PC-3 (cell line): ENCODE measurements at regions not wholly inside any gene's neighbourhood (a gene's known extent, or its start where the extent isn't known, plus 50 kb on each side); places are given as distances from the start of the nearest gene placed in this dataset.
A peak's percentile ranks its signal among the peaks of the same experiment; 100 is the strongest.

ENCODE experiments used
- ATAC-seq: fragments of 200-7000 bp; cut with Tn5 transposase; 2 replicates; pipeline ENCODE4 v1.9.1; 2020; ENCODE audit warnings: mild to moderate bottlenecking, moderate library complexity
- BruUV-seq: library from RNA; stranded (reverse); fragments of 400-500 nt; replicated peaks from 2 replicates; lab custom pipeline; 2021; lab: Mats Ljungman, UMichigan
- CTCF ChIA-PET: fragments of 300-600 bp; sonication (Branson Sonifier 250); formaldehyde crosslinking; loops from one replicate; lab custom pipeline; 2022; ENCODE audit warnings: antibody characterized with exemption; lab: Charles Lee
- POLR2A ChIA-PET: fragments of 300-600 bp; sonication (Branson Sonifier 250); formaldehyde crosslinking; loops from one replicate; lab custom pipeline; 2022; ENCODE audit warnings: antibody characterized with exemption; ENCODE audit not compliant: unreplicated experiment; lab: Charles Lee
- DNase-seq: peaks from one replicate; pipeline ENCODE4 v3.0.0-alpha.2; 2015
- H2AFZ ChIP-seq: fragments of 300-600 bp; sonication (generic); 2 replicates; pipeline ENCODE4 v1.6.0; 2016; ENCODE audit warnings: antibody characterized with exemption, low read length
- H3F3A ChIP-seq: fragments of 300-600 bp; sonication (generic); one replicate; pipeline ENCODE4 v1.6.0; 2017; ENCODE audit warnings: antibody characterized with exemption, low read length, control low read depth, mild to moderate bottlenecking; ENCODE audit not compliant: unreplicated experiment
- H3K27ac ChIP-seq: fragments of 300-600 bp; sonication (generic); 2 replicates; pipeline ENCODE4 v1.5.1; 2016; ENCODE audit warnings: mild to moderate bottlenecking, low read length
- H3K27me3 ChIP-seq: fragments of 300-600 bp; sonication (generic); 2 replicates; pipeline ENCODE4 v1.6.1; 2016; ENCODE audit warnings: low read length, mixed read lengths
- H3K36me3 ChIP-seq: fragments of 300-600 bp; sonication (generic); 2 replicates; pipeline ENCODE4 v1.6.1; 2016; ENCODE audit warnings: low read depth, mixed run types, low read length, mixed read lengths
- H3K4me1 ChIP-seq: fragments of 300-600 bp; sonication (generic); 2 replicates; pipeline ENCODE4 v1.5.1; 2016; ENCODE audit warnings: low read length; ENCODE audit not compliant: insufficient read depth
- H3K4me2 ChIP-seq: fragments of 300-600 bp; sonication (generic); 2 replicates; pipeline ENCODE4 v1.6.0; 2016; ENCODE audit warnings: low read length
- H3K4me3 ChIP-seq: fragments of 300-600 bp; sonication (generic); 2 replicates; pipeline ENCODE4 v1.5.1; 2016; ENCODE audit warnings: mild to moderate bottlenecking, low read length, mixed read lengths
- H3K79me2 ChIP-seq: fragments of 300-600 bp; sonication (generic); 2 replicates; pipeline ENCODE4 v1.6.1; 2017; ENCODE audit warnings: low read length, mixed read lengths
- H3K9ac ChIP-seq: fragments of 300-600 bp; sonication (generic); 2 replicates; pipeline ENCODE4 v1.6.0; 2016; ENCODE audit warnings: mild to moderate bottlenecking, low read length
- H3K9me2 ChIP-seq: fragments of 300-600 bp; sonication (generic); replicated peaks from 2 replicates; pipeline ENCODE4 v1.6.1; 2016; ENCODE audit warnings: mixed run types, low read length, mixed read lengths
- H3K9me3 ChIP-seq: fragments of 300-600 bp; sonication (generic); 2 replicates; pipeline ENCODE4 v1.6.1; 2016; ENCODE audit warnings: low read length, mixed read lengths
- H4K20me1 ChIP-seq: fragments of 300-600 bp; sonication (generic); 2 replicates; pipeline ENCODE4 v1.6.1; 2016; ENCODE audit warnings: low read length, mixed read lengths
- EZH2 ChIP-seq: fragments of 300-600 bp; sonication (generic); IDR thresholded peaks from one replicate; pipeline ENCODE4 v1.6.1; 2017; ENCODE audit warnings: antibody characterized with exemption, mild to moderate bottlenecking, low read length; ENCODE audit not compliant: unreplicated experiment
- EZH2phosphoT487 ChIP-seq: fragments of 300-600 bp; sonication (generic); IDR thresholded peaks from 2 replicates; pipeline ENCODE4 v1.6.1; 2018; ENCODE audit warnings: mild to moderate bottlenecking, antibody characterized with exemption, low read length, borderline replicate concordance
- intact Hi-C: fragments of 100-400 bp; cut with micrococcal nuclease; formaldehyde crosslinking; loops from 2 replicates; pipeline ENCODE4 v1.9.0; 2023
- TF ChIP-seq, protein P1 (sequence below): fragments of 300-600 bp; sonication (generic); conservative IDR thresholded peaks from 2 replicates; pipeline ENCODE4 v1.5.1; 2017; ENCODE audit warnings: antibody characterized with exemption, low read depth, mild to moderate bottlenecking, low read length

DNA sequence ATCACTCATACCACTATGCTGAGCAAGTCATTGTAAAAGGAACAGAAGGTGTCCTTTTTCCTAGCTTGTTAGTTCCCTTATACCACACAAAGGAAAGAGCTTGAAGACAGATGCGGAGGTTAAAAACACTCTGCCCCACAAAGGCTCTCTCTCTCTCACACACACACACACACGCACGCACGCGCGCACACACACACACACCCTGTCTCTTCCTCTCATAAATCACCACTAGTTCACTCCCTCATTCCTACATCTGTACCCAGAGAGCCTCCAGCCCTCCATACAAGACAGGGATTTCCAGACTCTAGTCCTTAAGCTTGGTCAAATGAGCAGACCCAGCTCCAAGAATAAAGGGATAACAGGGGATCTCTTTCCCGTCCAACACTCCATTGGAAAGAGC is 120.1 kb upstream of the THBS1 start:
- H3K9me2 ChIP-seq = no peaks in the 10 kb centered on the region
- H3K9ac ChIP-seq = no peak overlapping the region
- no peak overlapping the region for H3K4me2 ChIP-seq
- H3K27ac ChIP-seq = no peak overlapping the region
- no peak overlapping the region for H2AFZ ChIP-seq
- H3K27me3 ChIP-seq = no peaks in the 10 kb centered on the region
- H3K36me3 ChIP-seq = no peaks in the 10 kb centered on the region
- no peaks in the 10 kb centered on the region for H3F3A ChIP-seq
- H3K4me1 ChIP-seq = peaks cover 23% of the 10 kb centered on the region
- ATAC-seq (no peak), DNase-seq (no peak)
- TF ChIP-seq, protein P1, sequence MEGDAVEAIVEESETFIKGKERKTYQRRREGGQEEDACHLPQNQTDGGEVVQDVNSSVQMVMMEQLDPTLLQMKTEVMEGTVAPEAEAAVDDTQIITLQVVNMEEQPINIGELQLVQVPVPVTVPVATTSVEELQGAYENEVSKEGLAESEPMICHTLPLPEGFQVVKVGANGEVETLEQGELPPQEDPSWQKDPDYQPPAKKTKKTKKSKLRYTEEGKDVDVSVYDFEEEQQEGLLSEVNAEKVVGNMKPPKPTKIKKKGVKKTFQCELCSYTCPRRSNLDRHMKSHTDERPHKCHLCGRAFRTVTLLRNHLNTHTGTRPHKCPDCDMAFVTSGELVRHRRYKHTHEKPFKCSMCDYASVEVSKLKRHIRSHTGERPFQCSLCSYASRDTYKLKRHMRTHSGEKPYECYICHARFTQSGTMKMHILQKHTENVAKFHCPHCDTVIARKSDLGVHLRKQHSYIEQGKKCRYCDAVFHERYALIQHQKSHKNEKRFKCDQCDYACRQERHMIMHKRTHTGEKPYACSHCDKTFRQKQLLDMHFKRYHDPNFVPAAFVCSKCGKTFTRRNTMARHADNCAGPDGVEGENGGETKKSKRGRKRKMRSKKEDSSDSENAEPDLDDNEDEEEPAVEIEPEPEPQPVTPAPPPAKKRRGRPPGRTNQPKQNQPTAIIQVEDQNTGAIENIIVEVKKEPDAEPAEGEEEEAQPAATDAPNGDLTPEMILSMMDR = no peak
- TF ChIP-seq EZH2phosphoT487 (no peak), EZH2 (no peak)
- POLR2A ChIA-PET = no interaction called here
- no peaks in the 10 kb centered on the region for H4K20me1 ChIP-seq
- CTCF ChIA-PET = no interaction called here
- H3K4me3 ChIP-seq = no peak overlapping the region
- intact Hi-C loops = no loop called here
- H3K79me2 ChIP-seq = no peaks in the 10 kb centered on the region
- H3K9me3 ChIP-seq = no peaks in the 10 kb centered on the region
- no TSS peak for BruUV-seq

DNA sequence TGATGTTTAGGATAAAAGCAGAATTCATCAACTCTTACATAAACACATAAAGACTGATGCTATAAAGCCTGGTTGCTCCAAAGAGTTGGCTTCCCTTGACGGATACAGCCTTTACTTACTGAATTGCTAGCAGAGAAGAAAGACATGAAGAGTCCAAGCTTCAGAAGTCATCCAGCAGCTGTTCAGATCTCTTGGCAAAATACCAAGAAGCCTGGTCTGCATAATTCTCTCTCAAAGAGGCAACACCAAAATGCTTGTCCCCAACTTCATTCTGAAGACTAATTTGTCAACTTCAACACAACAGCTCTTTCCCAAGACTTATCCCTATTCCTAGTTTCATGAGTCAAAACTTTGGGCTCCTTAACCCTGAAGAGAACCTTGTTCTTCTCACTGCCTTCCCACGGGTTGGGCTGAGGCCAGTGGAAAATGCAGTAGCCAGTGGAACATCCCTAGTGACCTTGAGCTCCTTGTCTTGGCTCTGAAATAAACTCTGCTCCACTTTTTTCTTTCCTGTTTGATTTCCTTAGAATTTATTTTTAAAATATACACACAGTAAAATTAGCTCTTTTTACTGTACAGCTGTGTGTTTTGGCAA is 119.2 kb upstream of the THBS1 start:
- Histone ChIP-seq H3K4me3 (no peak overlapping the region), H3F3A (no peaks in the 10 kb centered on the region), H3K27ac (no peak overlapping the region), H3K4me2 (no peak overlapping the region), H3K79me2 (no peaks in the 10 kb centered on the region), H3K9me2 (no peaks in the 10 kb centered on the region), H2AFZ (no peak overlapping the region), H3K27me3 (no peaks in the 10 kb centered on the region), H3K36me3 (no peaks in the 10 kb centered on the region), H4K20me1 (no peaks in the 10 kb centered on the region), H3K9me3 (no peaks in the 10 kb centered on the region), H3K4me1 (peaks cover 14% of the 10 kb centered on the region), H3K9ac (no peak overlapping the region)
- intact Hi-C loops = no loop called here
- POLR2A ChIA-PET = no interaction called here
- BruUV-seq = no TSS peak
- CTCF ChIA-PET = no interaction called here
- ATAC-seq (no peak), DNase-seq (no peak)
- TF ChIP-seq EZH2phosphoT487 (no peak), EZH2 (no peak)

DNA sequence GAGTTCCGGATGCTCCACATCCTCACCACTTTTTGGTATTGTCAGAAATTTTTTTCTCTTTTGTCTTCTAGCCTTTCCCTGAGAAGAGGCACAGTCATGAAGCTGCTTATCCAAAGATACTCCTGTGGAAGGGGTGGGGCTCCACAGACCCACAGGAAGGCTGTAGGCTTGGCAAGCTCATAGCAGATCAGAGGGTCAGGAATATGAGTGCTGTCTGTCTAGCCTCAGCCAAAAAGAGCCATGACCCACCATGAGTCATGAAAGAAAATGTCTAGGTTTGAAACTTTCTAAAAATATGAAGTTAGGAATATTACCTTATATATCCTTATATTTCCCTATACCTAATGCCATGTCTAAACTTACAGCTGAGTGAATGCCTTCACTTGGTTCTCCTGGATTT is 118.2 kb upstream of the THBS1 start:
- Histone ChIP-seq H3K36me3 (no peaks in the 10 kb centered on the region), H3F3A (no peaks in the 10 kb centered on the region), H3K27ac (no peak overlapping the region), H3K4me3 (no peak overlapping the region), H3K4me1 (peaks cover 13% of the 10 kb centered on the region), H4K20me1 (no peaks in the 10 kb centered on the region), H3K27me3 (no peaks in the 10 kb centered on the region), H2AFZ (no peak overlapping the region), H3K9me2 (no peaks in the 10 kb centered on the region), H3K9ac (no peak overlapping the region), H3K9me3 (no peaks in the 10 kb centered on the region), H3K4me2 (no peak overlapping the region), H3K79me2 (no peaks in the 10 kb centered on the region)
- ChIA-PET POLR2A (no interaction called here), CTCF (interaction anchor here (0.6 kb wide), 1 partner anchor 116 kb away, joined by 3 read pairs; no protein-coding TSS in a partner anchor)
- DNase-seq (peak; percentile 66), ATAC-seq (peak; percentile 95)
- no TSS peak for BruUV-seq
- TF ChIP-seq, protein P1 = no peak
- intact Hi-C loops = no loop called here
